Astrocyte of the cerebellum (primary cell): ENCODE measurements at regions not wholly inside any gene's neighbourhood (a gene's known extent, or its start where the extent isn't known, plus 50 kb on each side); places are given as distances from the start of the nearest gene placed in this dataset.

Source experiments
- DNase-seq: peaks from one replicate; pipeline ENCODE4 v3.0.0-alpha.2; 2011; ENCODE audit warnings: low read depth
- H3K4me3 ChIP-seq: 2 replicates; pipeline ENCODE4 v1.5.1; 2011; ENCODE audit warnings: mild to moderate bottlenecking, low read depth, low read length, moderate library complexity
- CTCF ChIP-seq: IDR thresholded peaks from 2 replicates; pipeline ENCODE4 v1.5.1; 2012; ENCODE audit warnings: low read length, low read depth, moderate library complexity, mild to moderate bottlenecking; ENCODE audit errors: missing control alignments
- in situ Hi-C: cut with HindIII; loops from 2 replicates; pipeline ENCODE4 v1.10.0; 2017; ENCODE audit warnings: low sequenced_read_pairs

- TF ChIP-seq CTCF: no peak
- in situ Hi-C loops: no loop called here
- no peak for DNase-seq
Measured at GRCh38 chr7:3245721-3246120, 55.3 kb upstream of the SDK1 start.

DNA sequence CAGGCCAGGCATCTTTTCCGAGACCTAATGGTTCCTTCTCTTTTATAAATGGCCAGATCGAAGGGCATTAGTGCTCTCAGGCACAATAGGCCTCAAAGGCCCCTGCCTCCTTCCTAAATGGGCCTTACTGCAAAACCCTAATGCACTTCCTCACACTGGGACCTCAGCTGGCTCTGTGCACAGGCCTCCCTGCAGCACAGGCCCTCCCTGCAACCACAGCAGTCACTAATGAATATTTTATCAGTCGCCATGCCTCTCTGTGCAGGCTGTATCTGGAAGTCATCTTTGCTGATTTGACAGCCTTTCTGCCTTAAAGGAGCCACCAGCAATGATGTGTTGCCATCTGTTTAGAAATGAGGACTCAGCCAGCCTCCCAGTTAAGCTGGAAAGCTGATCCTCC, 54.9 kb upstream of the SDK1 start:
- TF ChIP-seq CTCF: no peak
- in situ Hi-C loops: no loop called here

More at GRCh38 chr7:3245721-3246120, 55.3 kb upstream of the SDK1 start:
- H3K4me3 ChIP-seq: no peak overlapping the region

DNA sequence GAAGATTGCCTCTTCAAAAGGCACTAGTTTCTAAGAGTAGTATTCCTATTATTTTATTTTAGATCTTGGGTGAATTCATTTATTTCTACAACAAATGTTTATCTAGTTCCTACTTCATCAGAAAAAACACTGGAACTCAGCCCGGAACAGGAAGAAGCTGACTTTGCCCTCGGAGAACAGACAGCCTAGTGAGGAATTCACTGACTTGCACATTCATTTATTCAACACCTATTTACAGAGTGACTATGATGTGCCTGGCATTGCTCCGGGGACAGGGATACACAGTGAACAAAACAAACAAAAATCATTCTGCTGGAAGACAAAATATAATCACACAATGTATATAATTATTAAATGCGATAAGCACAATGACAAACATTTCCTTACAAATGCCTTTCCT, 54.4 kb upstream of the SDK1 start:
- in situ Hi-C loops: no loop called here
- DNase-seq: no peak
- H3K4me3 ChIP-seq: no peak overlapping the region
- no peak for TF ChIP-seq CTCF

More for the DNA sequence above, 54.9 kb upstream of the SDK1 start:
- no peak overlapping the region for H3K4me3 ChIP-seq
- no peak for DNase-seq

DNA sequence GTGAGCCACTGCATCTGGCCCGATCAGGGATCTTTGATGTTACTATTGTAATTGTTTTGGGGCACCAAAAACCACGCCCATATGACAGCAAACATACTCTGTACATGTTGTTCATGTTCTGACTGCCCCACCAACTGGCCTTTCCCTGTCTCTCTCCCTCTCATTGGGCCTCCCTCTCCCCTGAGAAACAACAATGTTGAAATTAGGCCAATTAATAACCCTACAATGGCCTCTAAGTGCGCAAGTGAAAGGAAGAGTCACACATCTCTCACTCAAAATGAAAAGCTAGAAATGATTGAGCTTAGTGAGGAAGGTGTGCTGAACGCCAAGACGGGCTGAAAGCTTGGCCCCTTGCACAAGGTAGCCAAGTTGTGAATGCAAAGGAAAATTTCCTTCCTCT, 50.3 kb upstream of the SDK1 start:
- no peak for TF ChIP-seq CTCF
- no peak for DNase-seq
- in situ Hi-C loops: no loop called here
- H3K4me3 ChIP-seq: no peak overlapping the region
